HCT116 (cell line): ENCODE measurements at regions not wholly inside any gene's neighbourhood (a gene's known extent, or its start where the extent isn't known, plus 50 kb on each side); places are given as distances from the start of the nearest gene placed in this dataset.

Experiments used
- CTCF ChIP-seq, 3 experiments: fragments of 200-600 bp in 1 of 3; sonication (generic) in 1 of 3; IDR thresholded peaks in 2 of 3; conservative IDR thresholded peaks in 1 of 3; 2 replicates each; pipeline ENCODE4 v1.5.1; 2012 to 2017; ENCODE audit warnings: low read depth in 2 of 3, low read length in 2 of 3, antibody characterized with exemption in 1 of 3, borderline replicate concordance in 1 of 3, control low read depth in 1 of 3, mild to moderate bottlenecking in 1 of 3, mixed read lengths in 1 of 3, mixed run types in 1 of 3, moderate library complexity in 1 of 3; ENCODE audit not compliant: insufficient read depth in 1 of 3
- EZH2 ChIP-seq: fragments of 200-600 bp; sonication (generic); IDR thresholded peaks from 2 replicates; pipeline ENCODE4 v1.6.1; 2017; ENCODE audit warnings: antibody characterized with exemption, mixed run types
- JUND ChIP-seq: IDR thresholded peaks from 2 replicates; pipeline ENCODE4 v1.6.1; 2012
- POLR2A ChIP-seq: IDR thresholded peaks from 2 replicates; pipeline ENCODE4 v1.7.0; 2011; ENCODE audit warnings: borderline replicate concordance; ENCODE audit not compliant: insufficient read depth, insufficient read length; ENCODE audit errors: extremely low read depth
- POLR2AphosphoS5 ChIP-seq: IDR thresholded peaks from 2 replicates; pipeline ENCODE4 v1.6.1; 2011; ENCODE audit warnings: mild to moderate bottlenecking, low read depth, low read length, moderate library complexity

DNA sequence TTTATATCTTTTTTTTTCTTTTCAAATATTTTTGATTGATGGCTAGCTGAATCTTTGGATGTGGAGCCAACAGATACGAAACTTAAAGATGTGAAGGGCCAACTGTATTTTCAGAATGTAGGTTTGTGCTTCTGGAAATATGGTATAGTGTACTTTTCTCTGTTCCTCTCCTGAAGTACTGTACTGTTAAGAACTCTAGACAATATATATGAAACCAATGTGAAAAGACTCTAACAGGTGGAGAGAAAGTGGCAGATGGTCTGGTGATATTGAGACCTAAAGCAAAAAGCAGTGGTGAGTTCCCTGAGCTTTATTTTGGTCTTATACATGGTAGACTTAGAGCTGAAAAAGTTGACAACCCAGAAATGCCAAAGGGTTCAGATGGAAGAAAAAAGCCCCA is 185.0 kb upstream of the GRIN3A start:
- TF ChIP-seq JUND: no peak
- no peak for TF ChIP-seq CTCF (IDR thresholded peaks at IDR 0.05 in 2 of 3, conservative IDR thresholded peaks at IDR 0.05 in 1 of 3; ENCODE audit: borderline replicate concordance in 1 of 3, insufficient read depth in 1 of 3, low read depth in 2 of 3, low read length in 2 of 3)
- no peak for TF ChIP-seq POLR2A
- no peak for TF ChIP-seq POLR2AphosphoS5
- no peak for TF ChIP-seq EZH2
